GM21576 (cell line): ENCODE measurements at regions not wholly inside any gene's neighbourhood (a gene's known extent, or its start where the extent isn't known, plus 50 kb on each side); places are given as distances from the start of the nearest gene placed in this dataset.

ENCODE experiments used
- ATAC-seq: cut with Tn5 transposase; IDR thresholded peaks from one replicate; pipeline ENCODE4 v1.9.1; 2021; ENCODE audit warnings: mild to moderate bottlenecking, moderate library complexity; ENCODE audit not compliant: unreplicated experiment

DNA sequence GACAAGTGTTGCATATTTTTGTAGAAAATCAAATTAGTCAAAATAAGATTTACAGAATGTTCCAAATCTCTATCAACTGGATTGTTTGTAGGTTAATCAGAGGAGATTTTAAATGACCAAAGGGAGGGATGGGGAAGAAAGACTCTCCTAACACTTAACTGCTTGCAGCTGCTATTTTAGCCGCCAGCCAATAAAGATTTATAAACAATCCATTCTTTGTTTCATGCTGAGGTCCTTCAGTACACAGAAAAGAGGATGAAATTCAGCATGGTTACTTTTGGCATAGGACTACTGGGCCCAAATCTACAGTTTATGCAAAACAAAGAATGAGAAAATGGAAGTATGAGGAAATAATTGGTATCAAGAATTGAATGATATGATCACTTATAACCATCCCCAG lies 86.4 kb upstream of the FN1 start:
- no peak for ATAC-seq

DNA sequence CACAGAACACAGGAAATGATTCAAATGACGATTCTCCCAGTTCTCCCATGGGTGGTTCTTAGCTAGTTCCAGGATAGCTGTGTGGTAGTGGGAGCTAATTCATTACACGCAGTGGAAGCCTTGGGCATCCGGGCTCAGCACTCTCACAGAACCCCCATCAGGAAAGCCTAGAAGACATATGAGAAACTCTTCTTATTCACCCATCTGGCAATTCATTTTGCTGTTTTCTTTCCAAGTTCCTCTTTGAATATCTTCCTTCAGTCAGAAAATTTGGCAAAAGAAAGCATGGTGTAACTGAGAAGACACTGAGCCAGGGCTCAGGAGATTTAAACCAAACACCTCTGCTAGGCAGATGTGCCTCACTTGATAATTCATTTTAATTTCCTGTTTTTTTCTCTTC lies 85.2 kb upstream of the FN1 start:
- no peak for ATAC-seq

DNA sequence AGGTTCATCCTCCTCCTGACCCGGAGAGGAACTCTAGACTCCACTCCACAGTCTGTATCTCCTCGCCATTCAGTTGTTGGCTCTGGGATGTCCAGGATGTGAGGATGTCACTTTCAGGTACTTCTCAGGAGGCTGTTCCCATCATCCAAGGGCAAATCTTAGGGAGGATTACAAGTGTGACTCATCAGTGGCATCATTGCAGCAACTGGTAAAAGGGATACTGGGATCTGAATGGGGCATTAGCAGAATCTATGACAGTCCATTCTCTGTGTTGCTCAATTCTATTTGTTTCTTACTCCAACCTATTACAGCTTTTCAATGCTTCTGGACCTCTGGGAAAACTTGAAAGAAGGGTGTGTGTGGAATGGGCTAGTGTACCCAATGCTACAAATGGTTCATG lies 81.5 kb upstream of the FN1 start:
- no peak for ATAC-seq

GRCh38 chr2:215514516-215514915 lies 78.6 kb upstream of the FN1 start:
- no peak for ATAC-seq

DNA sequence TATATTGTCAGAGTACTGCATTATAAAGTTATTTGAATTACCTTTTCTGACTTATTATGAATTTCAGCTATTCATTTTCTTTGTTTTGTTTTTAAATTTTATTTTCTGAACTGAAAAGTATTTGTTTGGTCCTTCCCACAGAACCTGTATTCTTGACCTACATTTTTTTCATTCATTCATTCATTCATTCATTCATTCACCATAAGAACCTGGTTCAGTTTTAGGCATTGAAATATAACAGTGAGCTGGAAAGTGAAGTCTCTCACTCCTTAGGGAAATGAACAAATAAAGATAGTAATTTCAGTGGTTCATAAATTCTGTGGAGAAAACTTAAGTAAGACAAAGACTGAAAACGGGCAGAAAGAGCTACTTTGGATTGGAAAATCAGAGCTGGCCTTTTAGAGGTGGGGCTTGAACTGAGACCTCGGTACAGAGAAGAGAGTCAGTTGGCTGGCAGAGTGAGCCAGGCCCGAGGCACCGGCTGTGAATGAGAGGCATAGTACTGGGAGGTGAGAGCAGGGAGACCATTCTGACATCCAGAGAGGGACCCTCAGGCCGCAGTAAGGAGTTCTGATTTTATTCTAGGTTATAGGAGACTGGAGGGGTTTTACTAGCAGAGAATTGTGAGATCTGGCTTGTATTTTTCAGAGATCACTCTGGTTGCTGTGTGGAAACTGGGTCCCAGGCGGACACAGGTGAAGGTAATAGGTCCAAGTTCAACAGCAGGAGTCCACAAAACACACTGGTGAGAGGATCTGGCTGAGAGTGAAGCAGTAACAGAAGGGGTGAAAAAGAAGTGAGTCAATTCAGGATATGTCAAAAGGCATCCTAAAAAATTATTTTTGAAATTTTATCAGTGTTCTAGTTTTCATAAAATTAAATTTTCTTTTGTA lies 75.8 kb upstream of the FN1 start:
- no peak for ATAC-seq

GRCh38 chr2:215507836-215508235 lies 72.0 kb upstream of the FN1 start:
- ATAC-seq: no peak

GRCh38 chr2:215507136-215507535 lies 71.3 kb upstream of the FN1 start:
- no peak for ATAC-seq

DNA sequence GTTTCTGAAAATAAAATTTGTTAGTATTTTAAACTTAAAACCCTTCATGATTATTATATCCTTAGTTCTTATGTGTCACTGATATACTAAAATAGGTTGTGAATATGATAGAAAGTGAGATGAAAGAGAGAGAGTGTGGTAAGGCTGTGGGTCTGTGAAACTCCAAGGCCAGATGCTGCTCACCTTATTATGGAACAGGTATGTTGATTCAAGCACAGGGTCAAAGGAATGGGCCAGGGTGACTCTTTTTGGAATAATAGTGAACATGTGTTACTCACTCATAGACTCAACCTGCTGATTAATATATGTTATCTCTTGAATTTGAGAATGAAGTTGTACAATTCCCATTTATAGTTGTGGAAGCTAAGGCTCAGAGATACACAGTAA lies 70.7 kb upstream of the FN1 start:
- ATAC-seq: no peak

GRCh38 chr2:215505044-215505786 lies 69.3 kb upstream of the FN1 start:
- ATAC-seq: no peak

DNA sequence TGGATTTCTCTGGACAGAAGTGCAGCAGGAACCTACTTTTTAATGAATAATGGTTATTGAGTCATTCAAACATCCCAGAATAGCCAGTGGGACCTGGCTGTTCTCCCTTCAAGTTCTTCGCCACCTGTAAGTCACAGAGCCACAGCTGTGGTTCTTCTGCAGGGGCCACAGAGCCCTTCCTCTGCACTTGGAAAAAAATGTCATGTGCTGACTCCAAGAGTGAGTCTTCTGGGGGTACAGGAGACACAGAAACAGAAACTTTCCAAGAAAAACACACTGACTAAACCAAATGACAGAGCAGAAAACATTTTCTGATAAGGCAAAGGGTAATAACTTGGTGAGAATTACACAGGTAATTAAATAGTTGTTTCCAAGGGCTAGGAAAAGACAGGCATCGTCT lies 68.7 kb upstream of the FN1 start:
- no peak for ATAC-seq

GRCh38 chr2:215503381-215503780 lies 67.5 kb upstream of the FN1 start:
- no peak for ATAC-seq

DNA sequence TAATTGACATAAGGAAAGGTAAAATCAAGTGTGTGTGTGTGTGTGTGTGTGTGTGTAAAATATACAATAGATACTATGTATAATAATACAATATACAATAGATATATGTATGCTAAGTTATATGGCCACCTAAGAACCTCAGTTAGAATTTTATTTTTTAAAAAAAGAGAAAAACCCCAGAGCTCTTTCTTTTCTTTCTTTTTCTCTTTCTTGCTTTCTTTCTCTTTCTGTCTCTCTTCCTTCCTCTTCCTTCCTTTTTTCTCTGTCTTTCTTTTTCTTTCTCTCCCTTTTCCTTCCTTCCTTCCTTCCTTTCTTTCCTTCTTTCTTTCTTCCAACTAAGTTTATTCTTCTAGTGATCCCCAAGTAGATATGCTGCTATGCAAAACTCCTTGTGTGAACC lies 64.6 kb upstream of the FN1 start:
- ATAC-seq: no peak

DNA sequence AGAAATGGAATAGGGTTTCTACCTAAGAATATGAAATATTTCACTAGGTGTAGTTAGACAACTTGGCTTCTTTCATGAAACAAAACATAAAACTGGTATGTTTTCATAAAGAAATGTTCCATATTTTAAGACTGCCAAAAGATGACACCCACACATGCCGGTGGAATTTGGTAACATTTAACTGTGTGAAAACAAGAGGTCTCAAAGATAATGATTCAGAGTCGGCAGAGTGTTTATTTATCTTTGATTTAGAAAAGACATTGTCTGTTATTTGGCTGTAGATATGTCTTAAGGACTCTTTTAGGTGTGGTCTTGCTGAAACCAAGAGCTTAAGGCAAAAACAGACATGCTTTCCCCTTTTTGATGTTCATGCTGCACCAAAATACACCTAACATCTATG lies 63.5 kb upstream of the FN1 start:
- ATAC-seq: no peak

- no peak for ATAC-seq
Measured at GRCh38 chr2:215498431-215498830, 62.6 kb upstream of the FN1 start.

GRCh38 chr2:215493376-215493775 lies 57.5 kb upstream of the FN1 start:
- ATAC-seq: no peak

DNA sequence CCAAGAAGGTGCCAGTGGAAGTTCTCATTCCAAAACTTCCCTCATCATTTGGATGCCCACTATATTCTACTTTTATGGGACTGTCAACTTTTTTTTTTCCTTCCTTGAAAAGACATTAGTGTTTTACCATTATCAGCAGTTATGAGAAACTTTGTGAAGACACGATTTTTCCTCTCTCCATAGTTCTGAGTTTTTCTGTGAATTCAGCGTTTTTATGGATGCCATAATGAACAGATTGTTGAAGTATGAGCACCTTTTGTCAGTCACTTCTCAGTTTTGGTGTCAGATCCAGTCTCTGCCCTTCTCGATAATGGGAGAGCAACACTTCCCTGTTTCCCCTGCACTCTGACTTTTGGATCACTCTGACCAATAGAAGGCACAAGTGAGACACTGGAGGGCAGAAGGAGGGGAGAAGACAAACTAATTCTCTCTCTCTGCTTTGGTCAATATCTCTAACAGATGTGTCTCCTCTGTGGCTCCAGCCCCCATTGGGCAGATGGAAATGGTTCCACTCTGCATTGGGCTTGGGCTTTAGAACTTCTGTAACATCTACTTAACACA lies 53.5 kb upstream of the FN1 start:
- no peak for ATAC-seq

- no peak for ATAC-seq
Measured at GRCh38 chr2:215487002-215487372, 51.1 kb upstream of the FN1 start.

GRCh38 chr2:215486291-215487001 lies 50.6 kb upstream of the FN1 start:
- ATAC-seq: no peak
